Esophagus squamous epithelium (tissue), 4 donors: ENCODE measurements at regions not wholly inside any gene's neighbourhood (a gene's known extent, or its start where the extent isn't known, plus 50 kb on each side); places are given as distances from the start of the nearest gene placed in this dataset.

Source experiments
- CTCF ChIP-seq, 6 experiments: fragments of 450-650 bp in 4 of 6; fragments of 200-600 bp in 2 of 6; sonication (generic) in 2 of 6; IDR thresholded peaks; one replicate each; pipeline ENCODE4 v1.5.1; 2016 to 2019; ENCODE audit warnings: antibody characterized with exemption in 6 of 6, mild to moderate bottlenecking in 4 of 6, moderate library complexity in 4 of 6
- POLR2A ChIP-seq, 4 donors: fragments of 450-650 bp; IDR thresholded peaks; one replicate each; pipeline ENCODE4 v1.6.1; 2017; ENCODE audit warnings: antibody characterized with exemption in 4 of 4, mild to moderate bottlenecking in 4 of 4, moderate library complexity in 3 of 4

GRCh38 chr4:111492496-111492895 lies 652.8 kb upstream of the FAM241A start:
- TF ChIP-seq CTCF (IDR thresholded peaks at IDR 0.05) (no peak), POLR2A (IDR thresholded peaks at IDR 0.05) (no peak)
